NCI-H82 treated with DMSO at 0.1 percent for 48 hours (cell line): ENCODE measurements at regions not wholly inside any gene's neighbourhood (a gene's known extent, or its start where the extent isn't known, plus 50 kb on each side); places are given as distances from the start of the nearest gene placed in this dataset.
A peak's percentile ranks its signal among the peaks of the same experiment; 100 is the strongest.

Experiments used
- DNase-seq: peaks from one replicate; lab custom pipeline; 2025; ENCODE audit not compliant: unreplicated experiment; lab: John Stamatoyannopoulos, UW

DNA sequence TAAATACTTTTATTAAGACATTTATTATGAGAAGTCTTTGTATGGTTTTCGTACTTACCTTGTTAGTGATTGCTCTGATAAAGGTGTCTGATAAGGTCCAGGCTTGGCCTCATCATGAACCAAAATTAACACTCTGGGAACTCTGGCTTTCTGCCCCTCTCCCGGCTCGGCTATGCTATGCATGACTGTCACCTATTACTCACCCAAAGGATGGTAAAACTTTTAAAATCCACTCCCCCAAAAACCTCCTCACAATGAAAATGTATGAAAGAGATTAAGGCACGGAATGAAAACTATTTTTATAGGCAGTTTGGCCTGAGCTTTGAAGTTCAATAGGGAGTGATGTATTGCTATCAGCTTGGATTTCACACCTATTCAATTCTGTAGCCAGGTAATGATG, 217.3 kb upstream of the TBX3 start:
- no peak for DNase-seq

DNA sequence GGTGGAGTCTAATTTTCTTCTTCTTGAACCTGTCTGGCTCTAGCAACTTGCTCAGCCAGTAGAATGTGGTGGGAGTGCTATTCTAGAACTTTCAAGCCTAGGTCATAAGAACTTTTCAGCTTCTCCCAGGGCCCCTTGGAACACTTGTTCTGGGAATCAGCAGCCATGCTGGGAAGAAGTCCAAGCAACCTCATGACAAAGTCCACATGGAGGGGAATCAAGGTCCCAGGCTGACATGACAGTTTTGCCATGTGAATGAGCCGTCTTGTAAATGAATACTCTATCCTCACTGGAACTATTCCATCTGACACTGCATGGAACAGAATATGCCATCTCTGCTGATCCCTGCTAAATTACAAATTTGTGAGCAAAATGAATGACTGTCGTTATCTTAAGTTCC, 214.2 kb upstream of the TBX3 start:
- no peak for DNase-seq

GRCh38 chr12:114895827-114896226, 211.9 kb upstream of the TBX3 start:
- DNase-seq: no peak

- no peak for DNase-seq
Observed at GRCh38 chr12:114895081-114895480, 211.1 kb upstream of the TBX3 start.

DNA sequence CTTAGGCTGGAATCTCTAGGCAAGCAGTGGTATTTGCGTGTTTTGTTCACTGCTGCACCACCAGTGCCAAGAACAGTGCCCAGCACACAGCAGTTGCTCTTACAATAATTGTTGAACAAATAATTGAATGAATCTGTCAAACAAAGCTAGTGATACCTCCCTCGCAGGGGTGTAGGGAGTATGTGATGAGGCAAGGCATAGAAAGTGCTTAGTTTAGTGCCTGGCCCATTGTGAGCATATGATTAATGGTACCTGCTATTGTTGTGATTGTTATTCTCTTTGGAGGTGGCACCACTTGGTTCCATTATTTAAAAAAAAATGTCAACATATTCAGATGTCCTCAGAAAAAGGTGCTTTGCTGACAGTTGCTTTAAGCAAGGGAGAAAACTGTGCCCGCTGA, 210.1 kb upstream of the TBX3 start:
- no peak for DNase-seq

GRCh38 chr12:114888928-114889584, 205.1 kb upstream of the TBX3 start:
- DNase-seq: no peak

GRCh38 chr12:114888448-114888847, 204.5 kb upstream of the TBX3 start:
- DNase-seq: no peak

GRCh38 chr12:114885501-114885900, 201.5 kb upstream of the TBX3 start:
- no peak for DNase-seq

- DNase-seq: no peak
Observed at GRCh38 chr12:114884575-114884974, 200.6 kb upstream of the TBX3 start.

GRCh38 chr12:114882083-114882482, 198.1 kb upstream of the TBX3 start:
- DNase-seq: no peak

DNA sequence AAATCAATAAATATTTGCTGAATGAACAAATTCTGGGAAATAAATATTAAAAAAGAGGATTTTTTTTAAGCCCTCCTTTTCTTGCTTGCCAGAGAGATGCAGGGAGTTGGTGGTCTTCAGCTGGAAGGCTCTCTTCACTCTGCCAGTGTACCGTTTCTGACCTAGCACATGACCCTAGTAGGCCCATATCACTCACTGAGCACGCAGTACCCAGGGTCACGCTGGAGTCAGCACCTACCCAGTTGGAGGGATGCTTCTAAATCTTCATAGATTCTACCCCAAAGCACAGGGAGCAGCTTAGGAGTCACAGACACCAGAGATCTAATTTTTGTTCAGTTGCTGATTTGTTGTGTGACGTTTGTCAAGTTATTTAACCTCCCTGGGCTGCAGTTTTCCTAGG, 195.4 kb upstream of the TBX3 start:
- DNase-seq: no peak

DNA sequence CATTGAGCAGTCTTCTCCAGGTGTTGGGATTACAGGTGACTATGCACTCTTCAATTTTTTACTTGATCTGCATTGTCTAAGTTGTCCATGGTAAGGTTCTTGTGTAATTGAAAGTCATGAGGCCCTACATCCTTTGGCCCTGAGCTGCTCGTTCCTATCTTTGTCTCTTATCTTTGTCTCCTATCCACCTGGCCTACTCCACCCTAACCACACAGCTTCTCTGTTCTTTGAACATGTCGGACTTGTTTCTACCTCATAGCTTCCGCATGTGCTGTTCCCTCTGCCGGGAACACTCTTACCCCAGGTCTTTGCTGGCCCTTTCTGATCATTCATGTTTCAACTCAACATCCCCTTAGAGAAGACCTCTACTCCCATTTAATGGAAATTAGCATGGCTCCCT, 194.8 kb upstream of the TBX3 start:
- DNase-seq: no peak

- DNase-seq: no peak
Observed at GRCh38 chr12:114876968-114877680, 193.1 kb upstream of the TBX3 start.

GRCh38 chr12:114875313-114875712, 191.3 kb upstream of the TBX3 start:
- DNase-seq: no peak

DNA sequence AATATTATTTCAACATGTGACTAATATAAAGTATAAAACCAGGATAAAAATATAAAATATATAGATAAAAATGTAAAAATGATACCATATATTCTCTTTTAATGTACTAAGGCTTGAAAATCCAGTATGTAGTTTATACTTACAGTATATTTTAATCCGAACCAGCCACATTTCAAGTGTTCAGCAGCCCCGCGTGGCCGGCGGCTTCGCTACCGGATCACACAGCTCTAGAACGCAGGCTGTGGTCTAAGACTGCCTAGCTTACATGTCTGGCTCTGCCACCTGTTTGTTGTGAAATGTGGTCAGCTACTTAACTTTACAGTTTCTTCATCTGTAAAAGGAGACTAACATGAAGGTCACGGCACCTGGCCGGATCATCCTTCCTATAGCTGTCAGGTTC, 189.7 kb upstream of the TBX3 start:
- no peak for DNase-seq

GRCh38 chr12:114868995-114869834, 185.2 kb upstream of the TBX3 start:
- DNase-seq: peak; percentile 35

- DNase-seq: no peak
Observed at GRCh38 chr12:114866331-114866730, 182.4 kb upstream of the TBX3 start.

DNA sequence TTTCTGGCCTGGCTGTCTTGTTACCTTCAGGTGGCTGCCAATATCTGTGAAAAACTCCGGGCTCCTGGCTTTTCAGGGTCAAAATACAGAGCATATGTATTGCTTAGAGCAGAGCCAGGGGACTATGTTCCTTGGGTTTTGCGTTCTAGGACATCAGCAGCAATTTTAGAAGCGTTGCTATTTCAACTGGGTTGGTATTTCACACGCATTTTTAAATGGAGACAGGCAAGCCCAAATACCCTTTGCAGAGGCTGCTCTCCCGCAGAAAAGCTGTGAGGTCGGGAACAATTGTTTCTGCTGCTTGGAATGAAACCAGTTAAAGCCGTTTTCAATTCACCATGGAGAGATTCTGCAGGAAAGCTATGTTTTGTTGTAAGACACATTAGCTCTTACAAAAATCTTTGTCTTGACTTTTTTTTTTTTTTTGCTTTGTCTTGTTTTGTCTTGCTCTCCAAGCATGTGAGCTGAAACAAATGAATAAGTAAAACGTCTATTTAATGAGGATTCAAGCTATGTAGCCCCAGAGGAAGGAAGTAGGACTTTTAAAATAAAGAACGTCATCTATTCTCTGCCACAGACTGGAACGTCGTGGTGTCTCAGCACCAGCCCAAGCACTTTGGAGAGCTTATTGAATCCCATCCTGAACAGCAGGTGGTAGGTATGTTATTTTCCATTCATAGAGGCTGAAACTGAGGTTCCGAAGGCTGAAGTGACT, 181.0 kb upstream of the TBX3 start:
- no peak for DNase-seq

GRCh38 chr12:114863911-114864310, 179.9 kb upstream of the TBX3 start:
- DNase-seq: no peak

- no peak for DNase-seq
Observed at GRCh38 chr12:114860969-114861368, 177.0 kb upstream of the TBX3 start.

- DNase-seq: peak; percentile 92
Observed at GRCh38 chr12:114858388-114859146, 174.6 kb upstream of the TBX3 start.
